ENCODE measurements at regions not wholly inside any gene's neighbourhood (a gene's known extent, or its start where the extent isn't known, plus 50 kb on each side); places are given as distances from the start of the nearest gene placed in this dataset.

- Mint-ChIP-seq H3K4me1 (ENCODE audit: low read depth, unreplicated experiment) (no peaks in the 10 kb centered on the region), H3K9me3 (ENCODE audit: unreplicated experiment) (peaks cover 3% of the 10 kb centered on the region), H3K36me3 (ENCODE audit: low read depth, unreplicated experiment) (peaks cover 2% of the 10 kb centered on the region)
Measured at GRCh38 chr2:175323162-175323561, 141.7 kb upstream of the ATP5MC3 start.

GRCh38 chr2:175318542-175318941 lies 137.0 kb upstream of the ATP5MC3 start:
- H3K27ac Mint-ChIP-seq (ENCODE audit: unreplicated experiment), result no peak overlapping the region
- no peaks in the 10 kb centered on the region for H3K36me3 Mint-ChIP-seq (ENCODE audit: low read depth, unreplicated experiment)
- DNase-seq (ENCODE audit: low read depth), result no peak
- H3K4me3 Mint-ChIP-seq (ENCODE audit: unreplicated experiment), result no peak overlapping the region
- H3K4me1 ChIP-seq (ENCODE audit: insufficient read depth, low read length), result no peaks in the 10 kb centered on the region
- H3K27me3 Mint-ChIP-seq (ENCODE audit: low read depth, unreplicated experiment), result peaks cover 3% of the 10 kb centered on the region
- no peak for FAIRE-seq
- no peak overlapping the region for H3K27ac ChIP-seq (ENCODE audit: low read depth, low read length)
- H3K36me3 ChIP-seq (ENCODE audit: insufficient read depth, low read length), result no peaks in the 10 kb centered on the region
- H3K4me3 ChIP-seq (ENCODE audit: insufficient read depth, low read depth, low read length), result no peak overlapping the region
- H3K9me3 Mint-ChIP-seq (ENCODE audit: unreplicated experiment), result peaks cover 2% of the 10 kb centered on the region
- no peaks in the 10 kb centered on the region for H3K27me3 ChIP-seq (ENCODE audit: insufficient read depth, low read length)
- H3K9ac ChIP-seq (ENCODE audit: low read length), result no peak overlapping the region
- TF ChIP-seq EZH2 (IDR thresholded peaks at IDR 0.05; ENCODE audit: insufficient read depth, low read length) (no peak), CTCF (IDR thresholded peaks at IDR 0.05; ENCODE audit: insufficient read depth, low read depth, low read length) (no peak)
- no peaks in the 10 kb centered on the region for H3K79me2 ChIP-seq (ENCODE audit: insufficient read depth, low read length)
- no peaks in the 10 kb centered on the region for H3K4me1 Mint-ChIP-seq (ENCODE audit: low read depth, unreplicated experiment)
- no peak overlapping the region for H3K4me2 ChIP-seq (ENCODE audit: low read length)
- H3K9me3 ChIP-seq (ENCODE audit: insufficient read depth, low read depth, low read length), result no peaks in the 10 kb centered on the region
- no peaks in the 10 kb centered on the region for H4K20me1 ChIP-seq (ENCODE audit: insufficient read depth, low read length)
- no peak overlapping the region for H2AFZ ChIP-seq (ENCODE audit: low read depth, low read length)

More at GRCh38 chr2:175323162-175323561, 141.7 kb upstream of the ATP5MC3 start:
- FAIRE-seq (no peak), DNase-seq (ENCODE audit: low read depth) (no peak)
- Histone ChIP-seq H3K4me3 (ENCODE audit: insufficient read depth, low read depth, low read length) (no peak overlapping the region), H3K79me2 (ENCODE audit: insufficient read depth, low read length) (no peaks in the 10 kb centered on the region), H3K4me1 (ENCODE audit: insufficient read depth, low read length) (no peaks in the 10 kb centered on the region), H4K20me1 (ENCODE audit: insufficient read depth, low read length) (no peaks in the 10 kb centered on the region), H2AFZ (ENCODE audit: low read depth, low read length) (no peak overlapping the region), H3K9ac (ENCODE audit: low read length) (no peak overlapping the region), H3K36me3 (ENCODE audit: insufficient read depth, low read length) (no peaks in the 10 kb centered on the region), H3K4me2 (ENCODE audit: low read length) (no peak overlapping the region), H3K9me3 (ENCODE audit: insufficient read depth, low read depth, low read length) (no peaks in the 10 kb centered on the region), H3K27ac (ENCODE audit: low read depth, low read length) (no peak overlapping the region), H3K27me3 (ENCODE audit: insufficient read depth, low read length) (no peaks in the 10 kb centered on the region)
- Mint-ChIP-seq H3K27ac (ENCODE audit: unreplicated experiment) (no peak overlapping the region), H3K4me3 (ENCODE audit: unreplicated experiment) (no peak overlapping the region), H3K27me3 (ENCODE audit: low read depth, unreplicated experiment) (no peaks in the 10 kb centered on the region)
- TF ChIP-seq EZH2 (IDR thresholded peaks at IDR 0.05; ENCODE audit: insufficient read depth, low read length) (no peak), CTCF (IDR thresholded peaks at IDR 0.05; ENCODE audit: insufficient read depth, low read depth, low read length) (no peak)

GRCh38 chr2:175317751-175318150 lies 136.2 kb upstream of the ATP5MC3 start:
- H3K27me3 ChIP-seq (ENCODE audit: insufficient read depth, low read length), result no peaks in the 10 kb centered on the region
- H3K27ac ChIP-seq (ENCODE audit: low read depth, low read length), result no peak overlapping the region
- Mint-ChIP-seq H3K9me3 (ENCODE audit: unreplicated experiment) (peaks cover 2% of the 10 kb centered on the region), H3K4me3 (ENCODE audit: unreplicated experiment) (no peak overlapping the region), H3K27me3 (ENCODE audit: low read depth, unreplicated experiment) (peaks cover 3% of the 10 kb centered on the region), H3K27ac (ENCODE audit: unreplicated experiment) (no peak overlapping the region), H3K4me1 (ENCODE audit: low read depth, unreplicated experiment) (no peaks in the 10 kb centered on the region), H3K36me3 (ENCODE audit: low read depth, unreplicated experiment) (no peaks in the 10 kb centered on the region)
- no peaks in the 10 kb centered on the region for H4K20me1 ChIP-seq (ENCODE audit: insufficient read depth, low read length)
- H3K36me3 ChIP-seq (ENCODE audit: insufficient read depth, low read length), result no peaks in the 10 kb centered on the region
- H3K4me1 ChIP-seq (ENCODE audit: insufficient read depth, low read length), result no peaks in the 10 kb centered on the region
- no peak overlapping the region for H3K9ac ChIP-seq (ENCODE audit: low read length)
- no peak overlapping the region for H3K4me2 ChIP-seq (ENCODE audit: low read length)
- DNase-seq (ENCODE audit: low read depth) (no peak), FAIRE-seq (no peak)
- no peaks in the 10 kb centered on the region for H3K79me2 ChIP-seq (ENCODE audit: insufficient read depth, low read length)
- no peak overlapping the region for H3K4me3 ChIP-seq (ENCODE audit: insufficient read depth, low read depth, low read length)
- no peak overlapping the region for H2AFZ ChIP-seq (ENCODE audit: low read depth, low read length)
- no peaks in the 10 kb centered on the region for H3K9me3 ChIP-seq (ENCODE audit: insufficient read depth, low read depth, low read length)
- TF ChIP-seq EZH2 (IDR thresholded peaks at IDR 0.05; ENCODE audit: insufficient read depth, low read length) (no peak), CTCF (IDR thresholded peaks at IDR 0.05; ENCODE audit: insufficient read depth, low read depth, low read length) (no peak)
